SK-N-SH (cell line): ENCODE measurements at regions not wholly inside any gene's neighbourhood (a gene's known extent, or its start where the extent isn't known, plus 50 kb on each side); places are given as distances from the start of the nearest gene placed in this dataset.

ENCODE experiments used
- CTCF ChIA-PET: fragments of 300-600, 350-600 bp; formaldehyde crosslinking; extraction: SDS; loops from one replicate; lab custom pipeline; 2021; lab: Yijun Ruan, JAX
- POLR2A ChIA-PET: fragments of 350-600 bp; sonication (Branson Sonifier 250); formaldehyde crosslinking; extraction: SDS; loops from one replicate; lab custom pipeline; 2020; ENCODE audit warnings: antibody characterized with exemption, inconsistent platforms; lab: Yijun Ruan, JAX
- DNase-seq: peaks from one replicate; pipeline ENCODE4 v3.0.0; 2012
- H2AFZ ChIP-seq: fragments of 200-600 bp; sonication (generic); 2 replicates; pipeline ENCODE4 v1.8.1; 2016; ENCODE audit warnings: antibody characterized with exemption, mild to moderate bottlenecking, low read depth
- H3F3A ChIP-seq: fragments of 200-600 bp; sonication (generic); replicated peaks from 2 replicates; pipeline ENCODE3; 2016; ENCODE audit warnings: antibody characterized with exemption, mild to moderate bottlenecking; ENCODE audit not compliant: insufficient read depth
- H3K27ac ChIP-seq, 2 experiments: fragments of 200-500 bp in 1 of 2; fragments of 200-600 bp in 1 of 2; sonication (Bioruptor generic) in 1 of 2; sonication (generic), shearing (Covaris generic) in 1 of 2; 2 replicates each; pipeline versions ENCODE4 v1.5.1 to v1.6.1; 2014 to 2016; ENCODE audit warnings: low read depth in 2 of 2, inconsistent platforms in 1 of 2, low read length in 1 of 2, mild to moderate bottlenecking in 1 of 2, mixed read lengths in 1 of 2
- H3K27me3 ChIP-seq: fragments of 200-600 bp; sonication (generic), shearing (Covaris generic); 2 replicates; pipeline ENCODE4 v1.6.1; 2016; ENCODE audit warnings: mixed run types; ENCODE audit not compliant: insufficient read depth
- H3K36me3 ChIP-seq, 2 experiments: fragments of 200-500 bp in 1 of 2; fragments of 200-600 bp in 1 of 2; sonication (Bioruptor generic) in 1 of 2; sonication (generic) in 1 of 2; replicated peaks in 1 of 2; 2 replicates each; pipeline versions ENCODE3 to v1.5.1; 2014 to 2016; ENCODE audit warnings: low read length in 1 of 2, mild to moderate bottlenecking in 1 of 2; ENCODE audit not compliant: insufficient read depth in 2 of 2, control insufficient read depth in 1 of 2
- H3K4me1 ChIP-seq, 2 experiments: fragments of 200-500 bp in 1 of 2; fragments of 200-600 bp in 1 of 2; sonication (Bioruptor generic) in 1 of 2; sonication (generic), shearing (Covaris generic) in 1 of 2; 2 replicates each; pipeline versions ENCODE4 v1.5.1 to v1.6.1; 2014 to 2016; ENCODE audit warnings: low read depth in 1 of 2, low read length in 1 of 2, mixed run types in 1 of 2; ENCODE audit not compliant: insufficient read depth in 2 of 2, control insufficient read depth in 1 of 2
- H3K4me2 ChIP-seq: fragments of 200-600 bp; sonication (generic), shearing (Covaris generic); 2 replicates; pipeline ENCODE4 v1.6.1; 2017; ENCODE audit warnings: mixed run types
- H3K4me3 ChIP-seq, 2 experiments: fragments of 200-500 bp in 1 of 2; fragments of 200-600 bp in 1 of 2; sonication (Bioruptor generic) in 1 of 2; sonication (generic), shearing (Covaris generic) in 1 of 2; 2 replicates each; pipeline versions ENCODE4 v1.5.1 to v1.8.1; 2014 to 2016; ENCODE audit warnings: low read depth in 2 of 2, inconsistent platforms in 1 of 2, low read length in 1 of 2, mild to moderate bottlenecking in 1 of 2, mixed read lengths in 1 of 2, moderate library complexity in 1 of 2
- H3K79me2 ChIP-seq: fragments of 200-600 bp; sonication (generic); 2 replicates; pipeline ENCODE4 v1.8.1; 2017; ENCODE audit warnings: mild to moderate bottlenecking; ENCODE audit not compliant: insufficient read depth
- H3K9ac ChIP-seq: fragments of 200-600 bp; sonication (generic); 2 replicates; pipeline ENCODE4 v1.6.1; 2017; ENCODE audit warnings: mixed run types
- H3K9me2 ChIP-seq: fragments of 200-600 bp; sonication (generic); 2 replicates; pipeline ENCODE4 v1.6.1; 2017; ENCODE audit warnings: mixed run types
- H3K9me3 ChIP-seq: fragments of 200-600 bp; sonication (generic); 2 replicates; pipeline ENCODE4 v1.6.1; 2017; ENCODE audit warnings: mixed run types, mild to moderate bottlenecking, moderate library complexity
- H4K20me1 ChIP-seq: fragments of 200-600 bp; sonication (generic); 2 replicates; pipeline ENCODE4 v1.6.1; 2017; ENCODE audit warnings: mild to moderate bottlenecking, mixed run types; ENCODE audit not compliant: insufficient read depth
- CHD2 ChIP-seq: fragments of 150-350 bp; IDR thresholded peaks from 2 replicates; pipeline ENCODE4 v1.6.1; 2018; ENCODE audit warnings: low read length; ENCODE audit not compliant: partially characterized antibody
- CTCF ChIP-seq: fragments of 200-600 bp; sonication (generic); IDR thresholded peaks from 2 replicates; pipeline ENCODE4 v1.6.1; 2017; ENCODE audit warnings: antibody characterized with exemption, mild to moderate bottlenecking, moderate library complexity
- ELF1 ChIP-seq: IDR thresholded peaks from 2 replicates; pipeline ENCODE4 v1.4.0; 2012
- EZH2phosphoT487 ChIP-seq: fragments of 200-600 bp; sonication (generic); IDR thresholded peaks from 2 replicates; pipeline ENCODE4 v1.6.1; 2017; ENCODE audit warnings: low read depth, mixed run types, mild to moderate bottlenecking, antibody characterized with exemption, moderate library complexity, borderline replicate concordance
- FOSL2 ChIP-seq: IDR thresholded peaks from 2 replicates; pipeline ENCODE4 v1.4.0; 2012; ENCODE audit warnings: low read depth, mild to moderate bottlenecking, moderate library complexity, borderline replicate concordance
- FOXJ3 ChIP-seq: sonication (generic); formaldehyde crosslinking; IDR thresholded peaks from 2 replicates; pipeline ENCODE4 v1.5.1; 2020; ENCODE audit warnings: mild to moderate bottlenecking, missing genetic modification reagents
- GABPA ChIP-seq: IDR thresholded peaks from 2 replicates; pipeline ENCODE4 v1.4.0; 2012; ENCODE audit warnings: low read depth, mild to moderate bottlenecking
- JUND ChIP-seq: IDR thresholded peaks from 2 replicates; pipeline ENCODE4 v1.4.0; 2012
- MEF2A ChIP-seq: IDR thresholded peaks from 2 replicates; pipeline ENCODE4 v1.4.0; 2012; ENCODE audit warnings: low read depth, borderline replicate concordance
- MXI1 ChIP-seq: IDR thresholded peaks from 2 replicates; pipeline ENCODE4 v1.6.1; 2012; ENCODE audit warnings: mild to moderate bottlenecking, low read depth, low read length, improper control_type of control experiment
- NFIC ChIP-seq: IDR thresholded peaks from 2 replicates; pipeline ENCODE4 v1.4.0; 2012; ENCODE audit warnings: borderline replicate concordance
- NRF1 ChIP-seq: IDR thresholded peaks from 2 replicates; pipeline ENCODE4 v1.6.1; 2012; ENCODE audit warnings: low read depth, mild to moderate bottlenecking, low read length
- PBX3 ChIP-seq: IDR thresholded peaks from 2 replicates; pipeline ENCODE4; 2012
- POLR2AphosphoS5 ChIP-seq: IDR thresholded peaks from 2 replicates; pipeline ENCODE4 v1.6.1; 2012; ENCODE audit warnings: low read depth, low read length
- RCOR1 ChIP-seq: fragments of 150-350 bp; IDR thresholded peaks from 2 replicates; pipeline ENCODE4 v1.6.1; 2017; ENCODE audit warnings: antibody characterized with exemption, low read length
- RFX5 ChIP-seq: IDR thresholded peaks from 2 replicates; pipeline ENCODE4 v1.6.1; 2012; ENCODE audit warnings: mild to moderate bottlenecking, improper control_type of control experiment, low read length
- RXRA ChIP-seq: IDR thresholded peaks from 2 replicates; pipeline ENCODE4 v1.4.0; 2012; ENCODE audit warnings: low read depth, mild to moderate bottlenecking, borderline replicate concordance
- SMC3 ChIP-seq: IDR thresholded peaks from 2 replicates; pipeline ENCODE4 v1.6.1; 2012; ENCODE audit warnings: low read depth, low read length, improper control_type of control experiment
- TCF12 ChIP-seq: IDR thresholded peaks from 2 replicates; pipeline ENCODE4 v1.4.0; 2012
- USF1 ChIP-seq: IDR thresholded peaks from 2 replicates; pipeline ENCODE4 v1.4.0; 2012; ENCODE audit warnings: low read depth, borderline replicate concordance
- USF2 ChIP-seq: fragments of 150-350 bp; IDR thresholded peaks from 2 replicates; pipeline ENCODE4 v1.6.1; 2017; ENCODE audit warnings: antibody characterized with exemption, low read length, low read depth, borderline replicate concordance
- YY1 ChIP-seq: IDR thresholded peaks from 2 replicates; pipeline ENCODE4 v1.4.0; 2012; ENCODE audit warnings: low read depth, mild to moderate bottlenecking
- ZBTB33 ChIP-seq: IDR thresholded peaks from 2 replicates; pipeline ENCODE4 v1.4.0; 2012; ENCODE audit warnings: low read depth, borderline replicate concordance
- WGBS: methylation state at CpG from one replicate; pipeline ENCODE4 v1.1.6; 2017; ENCODE audit warnings: low lambda C conversion rate; 5-methylcytosine and 5-hydroxymethylcytosine counted together

- no peak for TF ChIP-seq USF2
- TF ChIP-seq SMC3 = no peak
- no peak for TF ChIP-seq GABPA
- TF ChIP-seq RCOR1 = no peak
- TF ChIP-seq PBX3 = no peak
- no peak for TF ChIP-seq FOSL2
Measured at GRCh38 chr10:130654726-130655125, 518.5 kb downstream of the GLRX3 start (continued).

GRCh38 chr10:130655313-130656186, 519.4 kb downstream of the GLRX3 start:
- no peak overlapping the region for H3K4me2 ChIP-seq
- TF ChIP-seq USF1 = no peak
- TF ChIP-seq MEF2A = no peak
- TF ChIP-seq TCF12 = no peak
- no peak for TF ChIP-seq RFX5
- no peak for TF ChIP-seq ELF1
- TF ChIP-seq POLR2AphosphoS5 = no peak
- TF ChIP-seq MXI1 = no peak
- TF ChIP-seq JUND = no peak
- no peak for TF ChIP-seq CTCF
- TF ChIP-seq ZBTB33 = no peak
- no peak for TF ChIP-seq RXRA
- no peak for TF ChIP-seq YY1
- no peak for TF ChIP-seq GABPA
- TF ChIP-seq FOXJ3 (CRISPR knock-in tag) = no peak
- TF ChIP-seq PBX3 = no peak
- no peak for TF ChIP-seq NFIC
- TF ChIP-seq EZH2phosphoT487 = no peak
- TF ChIP-seq CHD2 = no peak
- TF ChIP-seq FOSL2 = no peak
- no peak for TF ChIP-seq NRF1
- DNase-seq = no peak
- H3K4me3 ChIP-seq = no peak overlapping the region
- H3K36me3 ChIP-seq = no peaks in the 10 kb centered on the region
- no peak overlapping the region for H2AFZ ChIP-seq
- no peak overlapping the region for H3K27ac ChIP-seq
- H3K79me2 ChIP-seq = no peaks in the 10 kb centered on the region
- no peaks in the 10 kb centered on the region for H3K9me2 ChIP-seq
- ChIA-PET POLR2A (no interaction called here), CTCF (no interaction called here)
- 55% methylated on average over 21 of the region's 31 CpGs for WGBS
- H3K27me3 ChIP-seq = no peaks in the 10 kb centered on the region
- H3K9ac ChIP-seq = no peak overlapping the region
- no peaks in the 10 kb centered on the region for H3K4me1 ChIP-seq
- no peaks in the 10 kb centered on the region for H3F3A ChIP-seq
- H4K20me1 ChIP-seq = no peaks in the 10 kb centered on the region
- no peaks in the 10 kb centered on the region for H3K9me3 ChIP-seq
